Spleen (tissue), 7 donors: ENCODE measurements at regions not wholly inside any gene's neighbourhood (a gene's known extent, or its start where the extent isn't known, plus 50 kb on each side); places are given as distances from the start of the nearest gene placed in this dataset.

Source experiments
- CTCF ChIP-seq, 11 experiments: fragments of 200-600 bp in 7 of 11; fragments of 450-650 bp in 4 of 11; sonication (generic) in 4 of 11; IDR thresholded peaks in 8 of 11; conservative IDR thresholded peaks in 3 of 11; 1 replicate in 7 of 11; 2 replicates in 4 of 11; pipeline versions ENCODE4 v1.4.0 to v1.8.0; 2016 to 2021; ENCODE audit warnings: antibody characterized with exemption in 11 of 11, inconsistent platforms in 4 of 11, mild to moderate bottlenecking in 1 of 11
- POLR2A ChIP-seq, 3 donors: fragments of 450-650 bp; IDR thresholded peaks; one replicate each; pipeline ENCODE4 v1.5.1; 2017; ENCODE audit warnings: antibody characterized with exemption in 3 of 3, mild to moderate bottlenecking in 1 of 3
- POLR2AphosphoS5 ChIP-seq, 3 donors: sonication (generic); formaldehyde crosslinking; IDR thresholded peaks; one replicate each; pipeline ENCODE4 v1.5.1; 2017; ENCODE audit warnings: antibody characterized with exemption in 3 of 3
- donor health status: DM: no; HTN: no; CAD: no; lungs with moderate emphysema.
- donor health status: DM: no; HTN: no; CAD: no.
- donor health status: DM: no; HTN: no; CAD: no.

DNA sequence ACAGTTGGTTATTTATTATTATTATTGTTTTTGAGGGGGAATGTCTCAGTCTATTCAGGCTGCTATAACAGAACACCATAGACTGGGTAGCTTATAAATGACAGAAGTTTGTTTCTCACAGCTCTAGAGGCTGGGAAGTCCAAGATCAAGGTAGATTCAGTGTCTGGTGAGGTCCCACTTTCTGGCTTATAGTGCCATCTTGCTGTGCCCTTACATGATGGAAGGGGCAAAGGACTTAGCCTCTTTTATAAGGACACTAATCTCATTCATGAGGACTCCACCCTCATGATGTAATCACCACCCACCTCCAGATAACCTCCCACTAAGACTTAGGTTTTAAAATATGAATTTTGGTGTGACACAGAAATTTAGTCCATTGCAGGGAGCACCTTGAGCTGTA, 224.6 kb downstream of the HAPSTR1 start:
- TF ChIP-seq CTCF (IDR thresholded peaks at IDR 0.05 in 8 of 11, conservative IDR thresholded peaks at IDR 0.05 in 3 of 11) (no peak), POLR2A (IDR thresholded peaks at IDR 0.05) (no peak), POLR2AphosphoS5 (IDR thresholded peaks at IDR 0.05) (no peak)
